ENCODE measurements at regions not wholly inside any gene's neighbourhood (a gene's known extent, or its start where the extent isn't known, plus 50 kb on each side); places are given as distances from the start of the nearest gene placed in this dataset.
"Not testable (repeated sequence)": the region's sequence is repeated elsewhere in the genome, so short reads cannot be mapped to it uniquely, and the experiment has no call there.

DNA sequence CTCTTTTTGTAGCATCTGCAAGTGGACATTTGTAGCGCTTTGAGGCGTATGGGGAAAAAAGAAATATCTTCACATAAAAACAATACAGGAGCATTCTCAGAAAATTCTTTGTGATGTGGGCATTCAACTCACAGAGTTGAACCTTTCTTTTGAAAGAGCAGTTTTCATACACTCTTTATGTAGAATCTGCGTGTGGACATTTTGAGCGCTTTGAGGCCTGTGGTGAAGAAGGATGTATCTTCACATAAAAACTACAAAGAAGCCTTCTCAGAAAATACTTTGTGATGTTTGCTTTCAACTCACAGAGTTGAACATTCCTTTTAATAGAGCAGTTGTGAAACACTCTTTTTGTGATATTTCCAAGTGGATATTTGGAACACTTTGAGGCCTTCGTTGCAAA, 598.4 kb upstream of the ZNF337 start:
- no peak overlapping the region for H3K4me3 ChIP-seq (ENCODE audit: low read depth, low read length)
- DNase-seq (ENCODE audit: low read depth), result peak; percentile 0
- TF ChIP-seq, protein P1, sequence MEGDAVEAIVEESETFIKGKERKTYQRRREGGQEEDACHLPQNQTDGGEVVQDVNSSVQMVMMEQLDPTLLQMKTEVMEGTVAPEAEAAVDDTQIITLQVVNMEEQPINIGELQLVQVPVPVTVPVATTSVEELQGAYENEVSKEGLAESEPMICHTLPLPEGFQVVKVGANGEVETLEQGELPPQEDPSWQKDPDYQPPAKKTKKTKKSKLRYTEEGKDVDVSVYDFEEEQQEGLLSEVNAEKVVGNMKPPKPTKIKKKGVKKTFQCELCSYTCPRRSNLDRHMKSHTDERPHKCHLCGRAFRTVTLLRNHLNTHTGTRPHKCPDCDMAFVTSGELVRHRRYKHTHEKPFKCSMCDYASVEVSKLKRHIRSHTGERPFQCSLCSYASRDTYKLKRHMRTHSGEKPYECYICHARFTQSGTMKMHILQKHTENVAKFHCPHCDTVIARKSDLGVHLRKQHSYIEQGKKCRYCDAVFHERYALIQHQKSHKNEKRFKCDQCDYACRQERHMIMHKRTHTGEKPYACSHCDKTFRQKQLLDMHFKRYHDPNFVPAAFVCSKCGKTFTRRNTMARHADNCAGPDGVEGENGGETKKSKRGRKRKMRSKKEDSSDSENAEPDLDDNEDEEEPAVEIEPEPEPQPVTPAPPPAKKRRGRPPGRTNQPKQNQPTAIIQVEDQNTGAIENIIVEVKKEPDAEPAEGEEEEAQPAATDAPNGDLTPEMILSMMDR (IDR thresholded peaks at IDR 0.05; ENCODE audit: insufficient read depth, low read length), result no peak

DNA sequence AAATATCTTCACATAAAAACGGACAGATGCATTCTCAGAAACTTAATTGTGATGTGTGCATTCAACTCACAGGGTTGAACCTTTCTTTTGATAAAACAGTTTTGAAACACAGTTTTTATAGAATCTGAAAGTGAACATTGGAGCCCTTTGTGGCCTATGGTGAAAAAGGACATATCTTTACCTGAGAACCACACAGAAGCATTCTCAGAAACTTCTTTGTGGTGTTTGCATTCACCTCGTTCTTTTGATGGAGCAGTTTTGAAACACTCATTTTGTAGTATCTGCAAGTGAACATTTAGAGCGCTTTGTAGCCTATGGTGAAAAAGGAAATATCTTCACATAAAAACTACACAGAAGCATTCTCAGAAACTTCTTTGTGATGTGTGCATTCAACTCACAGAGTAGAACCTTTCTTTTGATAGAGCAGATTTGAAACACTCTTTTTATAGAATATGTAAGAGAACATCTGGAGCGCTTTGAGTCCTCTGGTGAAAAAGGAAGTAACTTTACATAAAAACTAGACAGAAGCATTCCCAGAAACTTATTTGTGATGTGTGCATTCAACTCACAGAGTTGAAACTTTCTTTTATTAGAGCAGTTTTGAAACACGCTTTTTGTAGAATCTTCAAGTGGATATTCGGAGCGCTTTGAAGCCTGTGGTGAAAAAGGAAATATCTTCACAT, 591.9 kb upstream of the ZNF337 start:
- DNase-seq (ENCODE audit: low read depth); H3K4me3 ChIP-seq (ENCODE audit: low read depth, low read length): not testable (repeated sequence)

DNA sequence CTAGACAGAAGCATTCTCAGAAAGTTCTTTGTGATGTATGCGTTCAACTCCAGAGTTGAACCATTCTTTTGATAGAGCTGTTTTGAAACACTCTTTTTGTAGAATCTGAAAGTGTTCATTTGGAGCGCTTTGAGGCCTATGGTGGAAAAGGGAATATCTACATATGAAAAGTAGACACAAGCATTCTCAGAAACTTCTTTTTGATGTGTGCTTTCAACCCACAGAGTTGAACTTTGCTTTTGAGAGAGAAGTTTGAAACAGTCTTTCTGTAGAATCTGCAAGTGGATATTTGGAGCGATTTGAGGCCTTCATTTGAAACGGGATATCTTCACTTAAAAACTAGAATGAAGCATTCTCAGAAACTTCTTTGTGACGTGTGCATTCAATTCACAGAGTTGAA, 582.6 kb upstream of the ZNF337 start:
- DNase-seq (ENCODE audit: low read depth), result no peak
- no peak overlapping the region for H3K4me3 ChIP-seq (ENCODE audit: low read depth, low read length)
- TF ChIP-seq, protein P1 (IDR thresholded peaks at IDR 0.05; ENCODE audit: insufficient read depth, low read length), result no peak

DNA sequence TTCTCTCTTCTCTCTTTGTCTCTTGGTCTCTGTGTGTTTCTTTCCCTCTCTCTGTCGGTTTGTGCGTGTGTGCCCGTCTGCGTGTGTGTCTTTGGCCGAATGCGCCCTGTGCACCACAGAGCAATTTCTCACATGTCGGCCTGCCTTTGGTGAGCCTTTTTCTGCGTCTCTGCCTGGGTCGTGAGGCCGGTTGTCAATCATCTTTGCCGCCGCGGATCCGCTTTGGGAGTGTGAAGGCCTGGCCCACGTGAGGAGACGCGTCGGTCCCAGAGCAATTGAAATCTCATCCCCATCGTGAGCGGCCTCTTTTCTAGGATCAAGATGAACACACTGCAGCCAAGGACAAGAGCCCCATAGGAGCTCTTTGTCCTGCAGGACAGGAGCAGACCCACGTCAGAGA, 580.7 kb upstream of the ZNF337 start:
- DNase-seq (ENCODE audit: low read depth), result no peak
- no peak overlapping the region for H3K4me3 ChIP-seq (ENCODE audit: low read depth, low read length)
- TF ChIP-seq, protein P1 (IDR thresholded peaks at IDR 0.05; ENCODE audit: insufficient read depth, low read length), result no peak

DNA sequence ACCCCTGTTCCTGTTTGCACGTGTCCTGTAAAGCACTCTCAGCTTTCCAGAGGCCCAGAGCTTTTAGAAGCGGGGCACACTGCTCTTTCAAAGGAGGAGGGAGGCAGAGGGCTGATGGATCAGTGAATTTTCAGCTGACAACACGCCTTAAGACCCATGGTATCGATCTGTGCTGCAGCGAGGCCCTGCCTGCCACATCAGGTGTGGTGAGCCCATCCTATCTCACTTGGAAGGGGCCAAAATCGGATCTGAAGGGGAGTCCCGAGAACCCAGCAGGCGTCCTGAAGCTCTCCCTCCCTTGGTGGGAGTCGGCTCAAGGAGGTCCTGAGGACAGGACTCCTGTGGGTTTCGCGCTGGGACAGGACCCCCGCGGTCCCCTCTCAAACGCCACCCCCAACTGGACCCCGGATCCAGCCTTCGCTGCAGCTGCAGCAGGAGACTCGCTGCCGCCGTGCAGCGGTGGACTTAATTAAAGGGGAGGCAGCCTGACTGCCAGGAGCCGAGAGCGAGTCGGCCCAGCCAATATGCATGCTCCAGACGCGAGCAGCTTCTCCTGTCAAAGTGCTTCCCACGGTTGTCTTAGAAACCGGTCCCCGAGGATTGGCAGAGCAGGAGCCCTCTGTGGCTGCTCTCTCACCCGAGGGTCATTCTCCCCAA, 580.0 kb upstream of the ZNF337 start:
- DNase-seq (ENCODE audit: low read depth), result peak; percentile 1
- H3K4me3 ChIP-seq (ENCODE audit: low read depth, low read length), result no peak overlapping the region
- TF ChIP-seq, protein P1 (IDR thresholded peaks at IDR 0.05; ENCODE audit: insufficient read depth, low read length), result no peak

- H3K4me3 ChIP-seq (ENCODE audit: low read depth, low read length); DNase-seq (ENCODE audit: low read depth): not testable (repeated sequence)
Measured at GRCh38 chr20:26268762-26269161, 572.1 kb upstream of the ZNF337 start.

- not testable (repeated sequence) for H3K4me3 ChIP-seq (ENCODE audit: low read depth, low read length); DNase-seq (ENCODE audit: low read depth)
Measured at GRCh38 chr20:26260925-26261324, 564.3 kb upstream of the ZNF337 start.

GRCh38 chr20:26252311-26252975, 555.8 kb upstream of the ZNF337 start:
- not testable (repeated sequence) for DNase-seq (ENCODE audit: low read depth); H3K4me3 ChIP-seq (ENCODE audit: low read depth, low read length)

DNA sequence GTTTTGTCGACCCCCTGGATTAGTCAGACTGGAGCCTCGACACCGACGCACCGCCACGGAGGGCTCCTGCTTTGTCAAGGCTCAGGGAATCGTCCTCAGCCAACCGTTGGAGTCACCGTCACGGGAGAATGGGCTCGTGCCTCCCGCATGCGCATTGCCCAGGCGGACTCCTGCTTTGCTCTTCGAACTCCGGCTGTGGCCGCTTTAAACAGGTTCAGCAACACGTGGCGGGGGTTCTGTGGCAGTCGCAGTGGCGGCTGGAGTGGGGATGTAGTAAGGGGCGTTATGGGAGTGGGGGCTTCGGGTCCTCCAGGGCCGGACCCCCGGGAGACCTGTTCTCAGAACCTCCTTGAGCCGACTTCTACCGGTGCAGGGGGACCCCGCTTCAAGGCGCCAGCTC, 554.7 kb upstream of the ZNF337 start:
- DNase-seq (ENCODE audit: low read depth); H3K4me3 ChIP-seq (ENCODE audit: low read depth, low read length): not testable (repeated sequence)

DNA sequence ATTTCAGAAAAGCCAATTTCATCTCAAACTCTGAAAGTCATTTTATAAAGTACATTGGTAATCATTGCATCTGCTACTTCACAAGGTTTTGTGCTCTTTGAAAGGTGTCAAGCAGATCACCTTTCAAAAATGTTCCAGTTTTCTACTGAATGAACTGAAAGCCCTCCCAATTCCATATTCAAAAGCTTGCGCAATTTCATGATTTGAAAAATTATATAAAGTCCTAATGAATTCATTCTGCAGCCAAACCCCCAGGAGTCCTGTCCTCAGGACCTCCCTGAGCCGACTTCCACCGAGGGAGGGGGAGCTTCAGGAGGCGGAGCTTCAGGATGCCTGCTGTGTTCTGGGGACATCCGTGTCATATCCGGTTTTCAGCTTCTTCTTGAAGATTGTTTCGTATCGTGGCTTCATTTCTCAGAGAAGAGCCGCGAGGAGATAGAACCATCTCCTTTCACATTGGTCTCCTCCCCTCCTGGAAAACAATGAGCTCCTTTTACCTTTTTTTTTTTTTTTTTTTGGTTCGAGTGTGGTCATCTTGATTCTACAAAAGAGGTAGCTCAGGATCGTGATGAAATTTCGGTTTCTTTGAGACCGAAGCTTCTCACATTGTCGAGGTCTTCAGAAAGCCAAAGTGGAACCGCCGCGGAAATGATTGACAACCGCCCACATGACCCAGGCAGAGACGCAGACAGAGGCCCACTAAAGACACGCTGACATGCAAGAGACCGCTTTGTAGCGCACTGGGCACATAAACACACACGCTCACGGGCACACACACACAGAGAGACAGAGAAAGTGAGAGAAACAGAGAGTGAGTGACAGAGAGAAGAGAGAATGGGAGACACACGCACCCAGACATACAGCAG, 553.8 kb upstream of the ZNF337 start:
- not testable (repeated sequence) for DNase-seq (ENCODE audit: low read depth); H3K4me3 ChIP-seq (ENCODE audit: low read depth, low read length)
